Neural cell (in vitro differentiated cells): ENCODE measurements at regions not wholly inside any gene's neighbourhood (a gene's known extent, or its start where the extent isn't known, plus 50 kb on each side); places are given as distances from the start of the nearest gene placed in this dataset.

Experiments
- EP300 ChIP-seq: fragments of 450-650 bp; conservative IDR thresholded peaks from 2 replicates; pipeline ENCODE4 v1.6.1; 2014; ENCODE audit warnings: antibody characterized with exemption, mild to moderate bottlenecking, moderate library complexity; ENCODE audit not compliant: poor library complexity, severe bottlenecking
- EZH2 ChIP-seq: fragments of 200-600, 300-800 bp; shearing (Covaris generic), sonication (generic); IDR thresholded peaks from 2 replicates; pipeline ENCODE4 v1.6.1; 2014; ENCODE audit warnings: antibody characterized with exemption, low read length, borderline replicate concordance, mild to moderate bottlenecking; ENCODE audit not compliant: insufficient read depth, poor library complexity, severe bottlenecking
- MXI1 ChIP-seq: fragments of 450-650 bp; conservative IDR thresholded peaks from 2 replicates; pipeline ENCODE4 v1.6.1; 2014; ENCODE audit warnings: antibody characterized with exemption, mild to moderate bottlenecking; ENCODE audit not compliant: poor library complexity, severe bottlenecking
- POLR2AphosphoS5 ChIP-seq: IDR thresholded peaks from 2 replicates; pipeline ENCODE4 v1.6.1; 2012
- RAD21 ChIP-seq: fragments of 450-650 bp; conservative IDR thresholded peaks from 2 replicates; pipeline ENCODE4 v1.6.1; 2014; ENCODE audit warnings: antibody characterized with exemption, mild to moderate bottlenecking, moderate library complexity
- SMC3 ChIP-seq: fragments of 450-650 bp; conservative IDR thresholded peaks from 2 replicates; pipeline ENCODE4 v1.6.1; 2014; ENCODE audit warnings: antibody characterized with exemption, mild to moderate bottlenecking, moderate library complexity; ENCODE audit not compliant: poor library complexity
- TAF1 ChIP-seq: IDR thresholded peaks from 2 replicates; pipeline ENCODE4 v1.6.1; 2012; ENCODE audit warnings: low read depth
- TF ChIP-seq, protein P1 (sequence below): fragments of 450-650 bp; IDR thresholded peaks from 2 replicates; pipeline ENCODE4 v1.5.1; 2014; ENCODE audit warnings: antibody characterized with exemption, mild to moderate bottlenecking, moderate library complexity; ENCODE audit not compliant: poor library complexity, severe bottlenecking
- TF ChIP-seq, protein P2 (sequence below): IDR thresholded peaks from 2 replicates; pipeline ENCODE4 v1.6.1; 2012; ENCODE audit warnings: borderline replicate concordance

DNA sequence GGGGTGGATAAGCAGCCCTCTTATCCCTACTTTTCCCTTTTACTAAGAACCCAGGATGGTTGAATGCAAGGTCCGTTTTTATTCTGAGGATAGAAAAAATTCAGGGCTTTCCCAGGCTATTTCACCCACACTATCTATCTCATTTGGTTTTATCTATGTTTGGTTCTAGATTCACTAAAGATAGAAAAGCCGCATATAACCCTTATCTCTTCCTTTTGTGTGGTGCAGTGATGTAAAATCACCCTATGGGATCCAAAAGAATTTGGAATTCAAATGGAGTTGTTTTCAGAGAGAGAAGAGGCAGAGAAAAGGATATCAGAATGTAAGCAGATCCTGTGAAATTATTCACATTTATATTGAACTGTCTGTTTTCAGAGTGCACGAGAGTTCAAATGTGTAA is 236.3 kb upstream of the RFX3 start:
- TF ChIP-seq, protein P1, sequence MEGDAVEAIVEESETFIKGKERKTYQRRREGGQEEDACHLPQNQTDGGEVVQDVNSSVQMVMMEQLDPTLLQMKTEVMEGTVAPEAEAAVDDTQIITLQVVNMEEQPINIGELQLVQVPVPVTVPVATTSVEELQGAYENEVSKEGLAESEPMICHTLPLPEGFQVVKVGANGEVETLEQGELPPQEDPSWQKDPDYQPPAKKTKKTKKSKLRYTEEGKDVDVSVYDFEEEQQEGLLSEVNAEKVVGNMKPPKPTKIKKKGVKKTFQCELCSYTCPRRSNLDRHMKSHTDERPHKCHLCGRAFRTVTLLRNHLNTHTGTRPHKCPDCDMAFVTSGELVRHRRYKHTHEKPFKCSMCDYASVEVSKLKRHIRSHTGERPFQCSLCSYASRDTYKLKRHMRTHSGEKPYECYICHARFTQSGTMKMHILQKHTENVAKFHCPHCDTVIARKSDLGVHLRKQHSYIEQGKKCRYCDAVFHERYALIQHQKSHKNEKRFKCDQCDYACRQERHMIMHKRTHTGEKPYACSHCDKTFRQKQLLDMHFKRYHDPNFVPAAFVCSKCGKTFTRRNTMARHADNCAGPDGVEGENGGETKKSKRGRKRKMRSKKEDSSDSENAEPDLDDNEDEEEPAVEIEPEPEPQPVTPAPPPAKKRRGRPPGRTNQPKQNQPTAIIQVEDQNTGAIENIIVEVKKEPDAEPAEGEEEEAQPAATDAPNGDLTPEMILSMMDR: no peak
- TF ChIP-seq POLR2AphosphoS5 (no peak), EZH2 (no peak), TAF1 (no peak), EP300 (no peak), SMC3 (no peak), MXI1 (no peak), RAD21 (no peak)
- TF ChIP-seq, protein P2, sequence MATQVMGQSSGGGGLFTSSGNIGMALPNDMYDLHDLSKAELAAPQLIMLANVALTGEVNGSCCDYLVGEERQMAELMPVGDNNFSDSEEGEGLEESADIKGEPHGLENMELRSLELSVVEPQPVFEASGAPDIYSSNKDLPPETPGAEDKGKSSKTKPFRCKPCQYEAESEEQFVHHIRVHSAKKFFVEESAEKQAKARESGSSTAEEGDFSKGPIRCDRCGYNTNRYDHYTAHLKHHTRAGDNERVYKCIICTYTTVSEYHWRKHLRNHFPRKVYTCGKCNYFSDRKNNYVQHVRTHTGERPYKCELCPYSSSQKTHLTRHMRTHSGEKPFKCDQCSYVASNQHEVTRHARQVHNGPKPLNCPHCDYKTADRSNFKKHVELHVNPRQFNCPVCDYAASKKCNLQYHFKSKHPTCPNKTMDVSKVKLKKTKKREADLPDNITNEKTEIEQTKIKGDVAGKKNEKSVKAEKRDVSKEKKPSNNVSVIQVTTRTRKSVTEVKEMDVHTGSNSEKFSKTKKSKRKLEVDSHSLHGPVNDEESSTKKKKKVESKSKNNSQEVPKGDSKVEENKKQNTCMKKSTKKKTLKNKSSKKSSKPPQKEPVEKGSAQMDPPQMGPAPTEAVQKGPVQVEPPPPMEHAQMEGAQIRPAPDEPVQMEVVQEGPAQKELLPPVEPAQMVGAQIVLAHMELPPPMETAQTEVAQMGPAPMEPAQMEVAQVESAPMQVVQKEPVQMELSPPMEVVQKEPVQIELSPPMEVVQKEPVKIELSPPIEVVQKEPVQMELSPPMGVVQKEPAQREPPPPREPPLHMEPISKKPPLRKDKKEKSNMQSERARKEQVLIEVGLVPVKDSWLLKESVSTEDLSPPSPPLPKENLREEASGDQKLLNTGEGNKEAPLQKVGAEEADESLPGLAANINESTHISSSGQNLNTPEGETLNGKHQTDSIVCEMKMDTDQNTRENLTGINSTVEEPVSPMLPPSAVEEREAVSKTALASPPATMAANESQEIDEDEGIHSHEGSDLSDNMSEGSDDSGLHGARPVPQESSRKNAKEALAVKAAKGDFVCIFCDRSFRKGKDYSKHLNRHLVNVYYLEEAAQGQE: no peak
